ENCODE measurements at regions not wholly inside any gene's neighbourhood (a gene's known extent, or its start where the extent isn't known, plus 50 kb on each side); places are given as distances from the start of the nearest gene placed in this dataset.

DNA sequence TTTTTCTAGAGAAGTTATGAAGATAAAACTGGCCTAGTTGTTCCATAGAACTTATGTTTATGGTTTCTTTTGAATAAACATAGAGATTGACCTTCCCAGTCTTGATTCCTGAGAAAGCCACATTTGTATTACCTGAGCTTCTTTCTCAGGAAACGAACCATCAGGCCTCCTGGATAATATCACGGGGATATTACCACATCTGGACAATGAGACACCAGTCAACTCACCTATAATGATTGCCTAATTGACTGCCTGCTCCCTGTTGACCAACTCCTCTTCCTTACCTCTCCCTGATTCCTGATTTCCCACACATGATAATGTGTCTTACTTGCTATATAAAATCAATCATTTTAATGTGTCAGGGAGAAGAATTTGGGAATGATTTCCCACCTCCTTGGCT is 822.7 kb downstream of the LRFN5 start:
- DNase-seq = no peak

DNA sequence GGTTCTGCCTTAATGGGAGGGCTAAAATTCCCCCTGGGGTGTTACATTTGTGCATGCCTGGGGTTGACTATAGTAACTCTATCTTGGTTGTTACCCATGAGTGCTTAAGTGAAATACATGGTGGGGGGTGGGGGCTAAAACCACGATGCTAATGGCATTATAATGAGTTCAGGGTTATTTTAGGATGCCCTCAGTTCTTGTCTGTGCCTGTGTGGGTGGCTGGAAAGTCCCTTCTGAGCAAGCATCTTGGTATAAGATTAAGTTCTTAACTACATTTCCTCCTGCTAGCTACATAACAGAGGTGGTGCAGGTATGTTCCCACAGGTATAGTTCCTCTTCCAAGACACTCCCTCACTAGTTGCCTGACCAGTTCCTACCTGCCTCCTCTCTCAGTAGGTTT is 822.3 kb downstream of the LRFN5 start:
- DNase-seq = no peak

DNA sequence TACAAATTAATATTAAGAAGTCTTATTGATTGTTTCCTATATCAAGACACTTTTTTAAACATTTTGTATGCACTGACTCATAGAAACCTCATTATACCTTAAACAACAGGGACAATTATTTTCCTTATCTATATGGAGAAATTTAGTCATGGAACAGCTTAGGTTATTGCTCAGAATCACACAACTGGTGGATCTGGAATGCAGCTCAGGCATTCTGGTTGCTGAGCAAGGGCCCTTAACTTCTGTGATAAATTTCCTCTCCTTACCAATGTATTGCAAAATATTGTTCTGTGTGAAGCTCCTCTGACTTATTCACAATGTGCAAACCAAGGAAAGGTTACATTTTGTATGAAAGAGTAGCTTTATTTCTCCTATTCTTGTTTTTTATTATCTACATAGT is 817.8 kb downstream of the LRFN5 start:
- DNase-seq = no peak

DNA sequence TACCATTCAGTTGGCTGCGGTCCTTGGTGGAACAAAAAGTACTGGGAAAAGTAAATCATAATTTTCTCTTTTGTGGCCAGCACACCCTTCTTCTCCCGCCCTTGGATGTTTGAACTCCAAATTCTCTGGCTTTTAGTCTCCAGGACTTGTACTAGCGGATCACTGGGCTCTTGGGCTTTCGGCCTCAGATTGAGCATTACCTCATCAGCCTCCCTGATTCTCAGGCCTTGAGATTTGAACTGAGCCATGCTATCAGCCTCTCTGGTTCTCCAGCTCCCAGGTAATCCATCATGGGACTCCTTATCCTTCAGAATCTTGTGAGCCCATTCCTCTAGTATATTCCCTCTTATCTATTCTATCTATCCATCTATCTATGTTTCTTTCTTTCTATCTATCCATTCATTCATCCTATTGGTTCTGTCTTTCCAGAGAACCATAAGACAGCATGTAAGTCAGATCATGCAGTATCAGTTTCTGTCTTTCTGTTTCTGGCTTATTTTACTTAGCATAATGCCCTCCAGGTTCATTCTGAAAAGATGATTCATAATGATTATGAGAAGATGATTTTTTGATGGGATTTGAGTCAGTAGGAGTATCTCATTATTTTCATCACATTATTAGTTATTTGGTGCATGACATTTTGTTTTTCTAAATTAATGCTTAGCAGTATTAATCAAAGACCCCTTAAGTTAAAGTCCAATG is 814.9 kb downstream of the LRFN5 start:
- no peak for DNase-seq

DNA sequence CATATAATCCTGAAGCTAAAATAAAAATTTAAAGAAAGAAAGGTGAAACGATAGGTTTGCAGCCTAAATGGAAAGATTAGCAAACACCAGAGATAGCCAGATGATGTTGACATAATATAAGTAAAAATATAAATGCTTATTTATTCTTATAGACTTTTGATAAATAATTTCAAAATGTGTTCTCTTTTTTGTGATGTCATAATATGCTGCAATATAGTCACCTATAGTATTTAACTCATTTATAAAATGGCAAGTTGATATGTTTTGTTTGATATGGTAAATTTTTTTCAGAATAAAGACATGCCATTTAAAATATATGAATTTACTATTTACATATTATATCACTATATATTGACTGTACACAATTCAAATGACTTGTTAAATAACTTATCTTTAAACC is 813.4 kb downstream of the LRFN5 start:
- DNase-seq = no peak

DNA sequence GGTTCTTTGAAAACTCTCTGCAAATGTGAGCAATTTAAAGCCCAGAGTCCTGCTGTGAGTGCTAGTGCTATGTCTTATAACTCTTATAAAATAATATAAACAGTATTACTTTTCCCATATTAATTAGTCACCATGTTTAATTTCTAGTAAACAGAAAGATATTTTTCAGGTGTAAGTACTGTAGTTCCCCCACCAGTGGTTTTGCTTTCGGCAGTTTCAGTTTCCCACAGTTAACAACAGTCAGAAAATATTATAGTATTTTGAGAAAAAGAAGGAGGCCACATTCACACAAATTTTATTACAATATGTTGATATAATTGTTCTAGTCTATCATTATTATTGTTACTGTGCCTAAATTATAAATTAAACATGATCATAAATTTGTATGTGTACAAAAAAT is 800.5 kb downstream of the LRFN5 start:
- DNase-seq = no peak

DNA sequence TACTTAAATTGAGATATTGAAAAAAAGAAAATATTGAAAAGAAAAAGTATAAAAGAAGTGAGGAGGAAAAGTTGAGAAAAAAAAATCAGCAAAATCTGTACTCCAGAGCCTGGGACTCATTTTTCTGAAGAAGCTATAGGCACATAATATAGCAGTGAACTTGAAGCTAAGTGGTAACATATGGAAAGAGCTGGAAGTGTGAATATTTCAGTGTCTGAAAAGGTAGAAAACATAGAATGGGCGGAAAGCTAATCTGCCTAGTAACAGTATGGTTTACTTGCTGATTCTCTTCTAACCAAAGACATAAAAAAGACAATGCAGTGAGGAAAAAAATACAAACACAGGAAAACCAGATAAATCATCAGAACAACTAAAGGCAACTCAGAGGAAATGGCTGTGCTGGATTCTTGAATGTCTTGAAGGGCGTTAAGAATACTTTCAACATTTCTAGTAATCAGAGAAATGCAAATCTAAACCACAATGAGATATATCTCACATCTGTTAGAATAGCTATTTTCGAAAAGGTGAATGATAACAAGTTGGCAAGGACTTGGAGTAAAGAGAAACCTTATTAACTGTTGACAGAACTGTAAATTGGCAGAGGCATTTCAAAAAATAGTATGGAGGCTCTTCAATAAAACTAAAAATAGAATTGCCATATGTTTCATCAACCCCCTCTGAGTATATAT is 784.6 kb downstream of the LRFN5 start:
- DNase-seq = no peak

DNA sequence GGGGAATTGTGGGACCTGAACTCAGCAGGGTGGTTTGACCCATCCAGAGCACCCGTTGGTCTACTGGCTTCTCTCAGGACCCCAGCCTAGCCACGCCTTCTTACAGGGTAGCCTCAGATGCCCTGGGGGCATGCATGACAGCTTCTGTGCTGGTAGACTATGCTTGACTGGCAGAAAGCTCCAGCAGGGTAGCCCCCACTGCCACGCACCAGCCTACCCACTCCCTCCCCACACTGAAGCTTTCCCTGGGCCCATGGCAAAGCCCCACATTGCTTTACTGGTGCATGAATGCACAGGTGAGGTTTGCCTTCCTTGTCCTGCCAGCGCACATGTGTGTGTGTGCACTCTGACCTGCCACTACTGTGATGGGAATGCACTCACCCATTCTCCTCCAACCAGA is 772.2 kb downstream of the LRFN5 start:
- no peak for DNase-seq

DNA sequence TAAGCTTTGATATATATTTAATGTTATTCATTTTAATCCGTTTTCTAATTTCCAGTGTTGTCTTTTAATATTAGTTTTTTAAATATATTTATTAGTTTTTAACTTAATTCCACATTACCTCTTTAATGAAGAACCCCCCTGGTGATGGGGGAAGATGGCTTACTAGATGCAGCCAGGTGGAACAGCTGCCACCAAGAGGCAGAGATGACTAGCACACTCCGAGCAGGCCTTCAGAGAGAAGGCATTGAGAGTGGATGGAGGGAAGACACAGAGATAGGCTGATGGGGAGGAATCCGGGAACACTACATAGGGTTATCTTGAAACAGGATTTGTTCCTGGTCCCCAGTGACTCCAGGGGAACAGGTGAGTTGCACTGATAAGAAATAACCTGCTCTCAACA is 771.6 kb downstream of the LRFN5 start:
- no peak for DNase-seq

DNA sequence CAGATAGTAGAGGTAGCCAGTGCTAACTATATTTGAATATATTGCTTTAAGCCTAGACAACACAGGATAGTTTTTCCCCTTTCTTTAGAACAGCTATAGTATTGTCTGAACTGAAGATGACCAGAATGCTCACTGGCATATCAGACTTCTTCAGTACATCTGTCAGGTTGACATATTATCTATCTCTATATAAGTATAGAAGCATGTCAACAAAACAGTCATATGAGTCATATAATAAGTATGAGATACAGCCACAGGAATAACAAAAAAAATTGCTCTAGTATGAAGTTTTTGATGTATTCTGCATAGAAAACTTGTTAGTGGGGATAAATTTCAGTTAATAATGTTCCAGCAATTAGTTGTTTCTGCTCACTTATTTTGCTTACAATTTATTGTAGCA is 767.7 kb downstream of the LRFN5 start:
- DNase-seq = no peak

DNA sequence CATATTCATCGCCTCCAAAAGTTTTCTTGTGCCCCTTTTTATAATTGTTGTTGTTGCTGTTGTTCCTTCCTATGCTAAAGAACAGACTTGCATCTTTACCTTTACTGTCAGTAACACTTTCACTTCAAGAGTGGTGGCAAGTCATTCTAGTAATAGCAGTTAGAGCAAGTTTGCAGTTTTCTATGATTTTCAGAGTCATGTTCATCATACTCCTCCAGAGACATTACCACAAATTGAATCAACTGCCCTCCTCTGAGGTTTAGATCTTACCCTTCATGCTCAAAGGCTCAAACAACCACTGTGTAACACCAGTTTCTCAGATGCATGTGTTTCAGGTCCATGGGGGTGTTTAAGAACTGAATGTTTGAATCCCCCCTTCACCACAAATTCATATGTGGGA is 763.4 kb downstream of the LRFN5 start:
- DNase-seq = no peak

DNA sequence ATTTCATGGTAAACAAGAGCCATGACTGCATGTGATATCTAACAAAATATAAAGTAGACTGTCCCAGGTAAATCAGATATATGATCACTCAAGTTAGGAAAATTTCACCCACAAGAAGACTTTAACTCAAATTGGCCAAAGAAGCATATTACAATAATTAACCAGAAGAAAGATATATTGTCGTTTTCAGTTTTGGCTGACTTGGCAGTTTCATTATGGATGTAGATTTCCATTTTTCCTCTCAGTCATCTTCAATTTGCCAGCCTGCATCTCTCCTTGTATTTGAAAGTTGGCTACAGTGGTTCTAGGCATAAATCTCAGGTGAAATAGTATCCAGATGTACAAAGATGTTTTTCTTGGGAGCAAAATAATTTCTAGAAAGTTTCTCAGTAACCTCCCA is 761.6 kb downstream of the LRFN5 start:
- no peak for DNase-seq

DNA sequence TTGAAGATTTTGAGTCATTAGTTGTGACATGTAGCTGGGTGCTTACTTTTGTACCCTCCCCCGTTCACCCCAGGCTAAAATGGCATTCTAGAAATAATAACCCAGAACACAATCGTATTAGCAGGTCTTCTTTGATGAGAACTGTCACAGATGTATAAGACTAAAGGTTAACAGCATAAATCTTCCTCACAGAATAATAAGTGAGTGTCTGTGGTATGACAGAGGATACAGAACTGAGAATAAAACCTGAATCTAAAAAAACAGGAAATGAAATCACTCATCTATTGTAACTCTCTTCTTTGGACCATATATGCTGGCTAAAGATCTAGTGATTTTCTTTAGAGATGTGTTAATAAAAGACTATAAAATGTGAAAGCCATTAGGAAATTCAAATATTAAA is 746.6 kb downstream of the LRFN5 start:
- DNase-seq = no peak

DNA sequence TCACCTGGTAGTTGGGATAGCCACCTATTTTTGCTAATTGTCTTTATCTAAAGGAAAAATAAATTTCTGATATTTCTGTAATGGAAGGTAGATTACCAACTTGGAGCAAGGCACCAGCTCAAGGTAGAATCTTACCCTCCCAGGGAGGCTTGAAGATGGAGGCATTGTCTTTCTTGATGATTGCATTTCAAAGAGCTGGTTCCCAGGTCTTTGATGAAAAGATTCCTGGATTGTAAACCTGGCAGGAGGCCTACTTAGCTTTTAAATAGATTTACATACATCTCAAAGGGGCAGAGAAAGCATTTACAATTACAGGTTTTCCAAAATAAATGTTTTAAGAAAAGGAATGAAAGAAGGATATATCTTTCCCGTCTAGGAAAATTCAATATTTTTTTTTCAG is 729.2 kb downstream of the LRFN5 start:
- no peak for DNase-seq

DNA sequence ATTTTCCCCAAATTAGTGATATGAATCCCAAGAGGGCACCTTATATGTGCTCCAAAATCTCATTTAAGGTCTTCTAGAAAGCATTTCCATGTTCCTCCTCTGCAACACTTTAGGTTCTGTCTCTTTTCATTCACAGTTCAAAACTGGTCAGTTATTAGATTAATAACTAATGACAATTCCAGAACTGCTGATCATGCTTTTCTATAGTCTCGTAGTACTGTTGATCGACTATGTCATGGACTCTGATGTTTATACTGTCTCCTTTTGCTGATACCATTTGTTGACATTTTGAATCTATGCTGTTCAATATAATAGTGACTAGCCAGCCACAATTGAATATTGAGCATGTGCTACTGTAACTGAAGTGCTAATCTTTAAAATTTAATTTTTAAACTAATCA is 728.3 kb downstream of the LRFN5 start:
- no peak for DNase-seq

DNA sequence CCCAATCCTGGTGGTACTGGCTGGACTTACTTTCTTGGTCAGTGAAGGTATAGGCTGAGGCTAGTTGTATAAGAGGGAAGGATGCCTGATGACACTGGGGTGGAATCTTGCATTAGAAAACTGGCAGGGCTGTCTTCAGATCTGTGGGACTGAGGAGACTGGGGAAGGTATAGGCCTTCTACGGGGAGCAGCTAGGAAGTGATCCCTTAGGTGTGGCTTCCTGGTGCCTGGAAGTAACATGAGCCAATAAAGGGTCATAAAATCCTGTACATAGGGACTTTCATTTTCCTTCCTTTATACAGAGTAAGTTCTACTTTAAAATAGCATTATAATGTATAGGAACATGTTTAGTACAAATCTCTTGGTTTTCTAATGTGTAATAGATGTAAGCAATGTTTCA is 716.8 kb downstream of the LRFN5 start:
- DNase-seq = no peak

DNA sequence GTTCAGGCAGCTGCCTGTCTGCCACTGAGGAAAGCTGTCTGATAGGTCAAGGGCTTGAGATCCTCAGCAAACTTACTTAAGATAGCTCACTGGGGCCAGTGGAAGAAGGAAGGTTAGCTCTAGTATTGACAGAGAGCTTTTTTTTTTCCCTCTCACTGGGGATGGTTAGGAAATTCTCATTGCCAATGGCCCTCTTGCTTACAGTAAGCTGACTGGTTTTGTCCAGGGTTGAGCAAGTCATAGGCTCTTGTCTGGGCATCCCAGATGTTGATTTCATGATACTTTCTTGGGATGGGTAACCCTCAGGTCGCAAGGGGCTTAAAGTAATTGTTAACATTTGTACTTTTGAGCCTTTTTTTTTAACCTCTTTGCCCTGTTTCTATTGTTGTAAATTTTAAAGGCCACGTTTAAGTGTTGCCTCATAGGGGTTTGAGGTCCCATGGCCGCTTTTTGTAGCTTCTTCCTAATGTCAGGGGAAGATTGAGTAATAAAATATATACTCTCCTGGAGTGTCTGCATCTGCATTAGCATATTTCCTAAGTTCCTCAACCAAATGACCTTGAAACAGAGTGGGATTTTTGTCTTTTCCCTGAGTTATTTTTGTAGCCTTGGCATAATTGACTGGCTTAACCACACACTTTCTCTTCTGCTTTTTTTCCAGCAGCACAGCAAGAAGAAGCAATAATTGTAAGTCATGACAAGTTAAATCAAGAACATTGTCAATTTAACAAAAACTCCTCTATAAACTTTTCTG is 716.0 kb downstream of the LRFN5 start:
- no peak for DNase-seq

DNA sequence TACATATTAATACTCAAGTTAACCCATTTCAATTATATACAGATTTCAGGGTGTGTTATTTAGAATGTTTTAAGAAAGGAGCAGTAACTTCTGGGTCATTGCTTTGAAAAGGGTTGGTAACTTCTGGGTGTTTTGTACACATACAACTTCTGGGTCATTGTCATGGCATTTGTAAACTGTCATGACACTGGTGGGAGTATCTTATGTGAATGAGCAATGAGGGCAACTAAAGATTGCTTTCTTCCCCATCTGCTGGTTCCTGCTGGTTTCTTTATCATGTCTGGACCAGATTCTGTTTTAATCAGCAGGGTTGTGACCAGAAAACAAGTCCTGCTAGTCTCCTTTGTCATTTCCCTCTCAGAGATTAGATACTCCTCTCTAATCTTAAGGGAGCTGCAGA is 713.3 kb downstream of the LRFN5 start:
- no peak for DNase-seq

DNA sequence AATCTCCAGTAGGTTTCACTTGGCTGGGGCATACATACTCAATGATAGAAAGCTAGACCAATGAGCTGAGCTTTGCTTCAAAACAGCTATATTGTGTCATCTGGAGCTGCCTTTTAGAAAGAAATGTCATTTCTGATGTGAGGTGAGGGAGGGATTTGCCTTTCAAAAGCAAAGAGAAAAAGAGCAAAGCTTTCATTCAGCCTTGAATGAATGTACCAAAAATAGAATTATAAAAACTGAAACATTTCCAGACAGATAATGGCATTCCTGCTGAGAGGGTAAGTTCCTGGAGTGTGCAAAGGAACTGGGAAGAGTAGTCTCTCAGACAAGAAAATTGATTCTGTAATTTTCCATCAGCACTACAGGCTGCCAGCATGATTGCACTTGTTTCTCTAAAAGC is 710.0 kb downstream of the LRFN5 start:
- DNase-seq = no peak

DNA sequence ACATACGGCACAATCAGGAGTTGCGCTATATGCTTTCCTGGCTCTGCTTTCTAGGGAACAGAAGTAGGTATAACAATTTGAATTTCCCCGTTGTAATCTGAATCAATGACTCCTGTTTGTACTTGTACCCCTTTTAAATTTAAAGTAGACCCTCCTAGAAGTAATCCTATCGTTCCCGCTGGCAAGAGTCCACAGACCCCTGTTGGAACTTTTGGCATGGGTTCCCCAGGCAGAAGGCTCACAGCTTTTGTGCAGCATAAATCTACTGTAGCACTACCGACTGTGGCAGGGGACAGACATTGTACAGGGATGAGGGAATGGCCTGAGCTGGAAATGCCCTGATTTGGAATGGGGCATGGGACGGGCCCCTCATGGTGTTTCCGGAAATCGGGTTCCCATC is 705.2 kb downstream of the LRFN5 start:
- no peak for DNase-seq

DNA sequence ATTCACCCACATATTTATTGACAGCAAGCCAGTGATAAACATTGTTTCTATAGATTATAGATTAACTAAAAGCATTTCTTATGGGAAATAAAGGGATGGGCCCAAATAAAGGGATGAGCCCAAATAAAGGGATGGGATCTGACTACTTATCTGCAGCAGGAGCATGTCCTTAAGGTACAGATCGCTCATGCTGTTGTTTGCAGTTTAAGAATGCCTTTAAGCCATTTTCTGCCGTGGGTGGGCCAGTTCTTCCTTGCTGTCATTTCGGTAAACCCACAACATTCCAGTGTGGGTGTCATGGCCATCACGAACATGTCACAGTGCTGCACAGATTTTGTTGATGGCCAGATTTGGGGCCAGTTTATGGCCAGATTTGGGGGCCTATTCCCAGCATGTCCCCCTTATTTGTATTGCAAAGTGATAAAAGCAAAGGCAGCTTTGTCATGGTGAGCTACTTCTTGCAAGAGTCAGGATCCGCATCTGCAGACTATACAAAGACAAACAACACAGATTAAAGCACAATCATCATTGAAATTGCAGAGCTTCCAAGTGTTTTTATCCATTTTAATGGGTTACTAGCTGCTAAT is 700.7 kb downstream of the LRFN5 start:
- DNase-seq = no peak

DNA sequence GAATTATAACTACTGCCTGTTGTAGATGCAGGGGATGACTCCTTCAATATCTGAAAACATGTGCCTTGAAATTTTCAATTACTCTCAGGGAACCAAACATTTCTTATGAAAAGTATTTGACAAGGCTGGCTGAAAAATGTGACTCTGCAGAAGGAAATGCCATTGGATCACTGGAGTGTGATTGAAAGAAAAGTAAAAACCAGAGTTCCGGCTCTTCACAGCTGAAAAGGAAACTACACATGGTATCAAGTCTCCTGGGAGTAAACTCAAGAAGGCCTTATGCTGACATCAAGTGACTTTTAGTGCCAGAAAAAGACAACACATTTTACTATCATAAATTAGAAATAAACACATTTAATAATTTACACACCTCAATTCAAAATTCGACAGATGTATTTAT is 693.0 kb downstream of the LRFN5 start:
- no peak for DNase-seq

DNA sequence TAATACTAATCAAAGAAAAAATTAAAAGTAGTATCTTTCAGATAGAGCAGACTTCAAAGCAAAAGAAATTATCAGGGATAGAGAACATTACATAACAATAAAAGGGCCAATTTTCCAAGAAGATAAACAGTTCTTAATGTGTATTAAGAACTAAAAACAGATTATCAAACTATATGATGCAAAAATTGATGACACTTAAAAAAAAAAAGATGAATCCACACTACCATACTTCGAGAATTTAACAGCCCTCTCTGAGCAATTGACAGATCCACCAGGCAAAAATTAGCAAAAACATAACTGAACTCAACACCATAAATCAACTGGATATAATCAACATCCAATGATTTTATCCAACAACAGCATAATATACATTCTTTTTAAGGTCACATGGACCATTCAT is 686.5 kb downstream of the LRFN5 start:
- no peak for DNase-seq

DNA sequence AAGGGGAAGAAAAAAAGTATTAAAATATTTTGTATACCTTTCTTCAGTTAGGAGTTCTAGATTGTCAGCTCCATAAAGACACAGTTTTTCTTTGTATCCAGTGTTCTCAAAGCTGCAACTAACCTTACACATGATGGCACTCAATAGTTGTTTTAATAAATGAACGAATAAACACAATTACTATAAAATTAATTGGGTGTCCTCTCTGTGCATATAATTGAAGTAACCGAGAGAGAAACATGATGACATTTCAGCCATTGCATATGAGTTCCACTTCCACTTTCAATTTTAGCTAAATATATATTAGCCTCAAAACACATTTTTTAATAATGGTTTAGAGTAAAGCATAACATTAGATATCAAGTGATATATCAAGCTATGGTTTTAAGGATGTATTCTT is 671.2 kb downstream of the LRFN5 start:
- no peak for DNase-seq
